ENCODE measurements at regions not wholly inside any gene's neighbourhood (a gene's known extent, or its start where the extent isn't known, plus 50 kb on each side); places are given as distances from the start of the nearest gene placed in this dataset.

GRCh38 chr2:176820371-176820932, 392.1 kb upstream of the HNRNPA3 start:
- Histone ChIP-seq H3K27ac (no peak overlapping the region), H3K36me3 (no peaks in the 10 kb centered on the region), H3K4me1 (no peaks in the 10 kb centered on the region), H3K4me3 (no peak overlapping the region), H3K9me3 (peaks cover 0 to 3% (median 0%) of the 10 kb centered on the region in 3 donors), H3K27me3 (peaks cover 0 to 5% (median 0%) of the 10 kb centered on the region in 3 donors)
- ATAC-seq (no peak), DNase-seq (no peak)
- in situ Hi-C loops (cut with MboI; ENCODE audit: low sequenced_read_pairs in 4 of 4), result loop anchor here in 3 of 4 donors (25.0 kb wide), 2 partner anchors 683 to 708 kb away; partner anchors contain the start of genes HOXD10 (in 2 of the 3), HOXD11 (in 2 of the 3), HOXD9 (in 2 of the 3) and HOXD8 (in 1 of the 3)
- intact Hi-C loops (cut with DNase I; ENCODE audit: low total_unique reads), result no loop called here
- TF ChIP-seq, protein P1, sequence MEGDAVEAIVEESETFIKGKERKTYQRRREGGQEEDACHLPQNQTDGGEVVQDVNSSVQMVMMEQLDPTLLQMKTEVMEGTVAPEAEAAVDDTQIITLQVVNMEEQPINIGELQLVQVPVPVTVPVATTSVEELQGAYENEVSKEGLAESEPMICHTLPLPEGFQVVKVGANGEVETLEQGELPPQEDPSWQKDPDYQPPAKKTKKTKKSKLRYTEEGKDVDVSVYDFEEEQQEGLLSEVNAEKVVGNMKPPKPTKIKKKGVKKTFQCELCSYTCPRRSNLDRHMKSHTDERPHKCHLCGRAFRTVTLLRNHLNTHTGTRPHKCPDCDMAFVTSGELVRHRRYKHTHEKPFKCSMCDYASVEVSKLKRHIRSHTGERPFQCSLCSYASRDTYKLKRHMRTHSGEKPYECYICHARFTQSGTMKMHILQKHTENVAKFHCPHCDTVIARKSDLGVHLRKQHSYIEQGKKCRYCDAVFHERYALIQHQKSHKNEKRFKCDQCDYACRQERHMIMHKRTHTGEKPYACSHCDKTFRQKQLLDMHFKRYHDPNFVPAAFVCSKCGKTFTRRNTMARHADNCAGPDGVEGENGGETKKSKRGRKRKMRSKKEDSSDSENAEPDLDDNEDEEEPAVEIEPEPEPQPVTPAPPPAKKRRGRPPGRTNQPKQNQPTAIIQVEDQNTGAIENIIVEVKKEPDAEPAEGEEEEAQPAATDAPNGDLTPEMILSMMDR (IDR thresholded peaks at IDR 0.05 in 4 of 5, conservative IDR thresholded peaks at IDR 0.05 in 1 of 5), result no peak
- TF ChIP-seq POLR2A (IDR thresholded peaks at IDR 0.05), result no peak

- peaks cover 0 to 3% (median 0%) of the 10 kb centered on the region in 3 donors for H3K9me3 ChIP-seq
- TF ChIP-seq POLR2A (IDR thresholded peaks at IDR 0.05), result no peak
- TF ChIP-seq, protein P1 (IDR thresholded peaks at IDR 0.05 in 4 of 5, conservative IDR thresholded peaks at IDR 0.05 in 1 of 5), result no peak
- peaks cover 0 to 5% (median 0%) of the 10 kb centered on the region in 3 donors for H3K27me3 ChIP-seq
- DNase-seq (no peak), ATAC-seq (no peak)
- in situ Hi-C loops (cut with MboI; ENCODE audit: low sequenced_read_pairs in 4 of 4) (loop anchor here in 3 of 4 donors (25.0 kb wide), 2 partner anchors 684 to 709 kb away; partner anchors contain the start of genes HOXD10 (in 2 of the 3), HOXD11 (in 2 of the 3), HOXD9 (in 2 of the 3) and HOXD8 (in 1 of the 3)), intact Hi-C loops (cut with DNase I; ENCODE audit: low total_unique reads) (no loop called here)
- no peaks in the 10 kb centered on the region for H3K4me1 ChIP-seq
- H3K4me3 ChIP-seq, result no peak overlapping the region
- H3K27ac ChIP-seq, result no peak overlapping the region
- H3K36me3 ChIP-seq, result no peaks in the 10 kb centered on the region
These were observed 391.2 kb upstream of the HNRNPA3 start for GRCh38 chr2:176821350-176821749.

DNA sequence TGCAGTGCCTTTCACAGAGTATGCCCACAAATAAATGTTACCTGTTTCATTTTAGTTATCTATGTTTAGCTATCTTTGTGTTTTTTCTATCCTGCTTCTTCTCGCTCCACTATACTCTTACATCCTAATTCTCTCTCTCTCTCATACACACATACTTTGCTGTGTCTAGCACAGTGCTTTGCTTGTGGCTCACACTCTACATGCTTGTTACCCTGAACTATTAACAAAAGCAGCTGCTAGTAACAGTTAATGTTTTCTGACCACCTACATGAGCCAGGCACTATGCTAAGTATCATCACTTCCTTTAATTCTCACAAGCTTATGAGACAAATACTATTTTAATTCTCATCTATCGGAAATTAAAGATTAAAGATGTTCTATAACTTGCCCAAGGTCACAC, 390.5 kb upstream of the HNRNPA3 start:
- no peak for TF ChIP-seq POLR2A (IDR thresholded peaks at IDR 0.05)
- TF ChIP-seq, protein P1 (IDR thresholded peaks at IDR 0.05 in 4 of 5, conservative IDR thresholded peaks at IDR 0.05 in 1 of 5), result no peak
- Histone ChIP-seq H3K9me3 (peaks cover 0 to 3% (median 0%) of the 10 kb centered on the region in 3 donors), H3K4me3 (no peak overlapping the region), H3K36me3 (no peaks in the 10 kb centered on the region), H3K27ac (no peak overlapping the region), H3K27me3 (peaks cover 0 to 5% (median 2%) of the 10 kb centered on the region in 3 donors), H3K4me1 (no peaks in the 10 kb centered on the region)
- in situ Hi-C loops (cut with MboI; ENCODE audit: low sequenced_read_pairs in 4 of 4) (loop anchor here in 3 of 4 donors (25.0 kb wide), 2 partner anchors 685 to 710 kb away; partner anchors contain the start of genes HOXD10 (in 2 of the 3), HOXD11 (in 2 of the 3), HOXD9 (in 2 of the 3) and HOXD8 (in 1 of the 3)), intact Hi-C loops (cut with DNase I; ENCODE audit: low total_unique reads) (no loop called here)
- ATAC-seq, result no peak
- no peak for DNase-seq

DNA sequence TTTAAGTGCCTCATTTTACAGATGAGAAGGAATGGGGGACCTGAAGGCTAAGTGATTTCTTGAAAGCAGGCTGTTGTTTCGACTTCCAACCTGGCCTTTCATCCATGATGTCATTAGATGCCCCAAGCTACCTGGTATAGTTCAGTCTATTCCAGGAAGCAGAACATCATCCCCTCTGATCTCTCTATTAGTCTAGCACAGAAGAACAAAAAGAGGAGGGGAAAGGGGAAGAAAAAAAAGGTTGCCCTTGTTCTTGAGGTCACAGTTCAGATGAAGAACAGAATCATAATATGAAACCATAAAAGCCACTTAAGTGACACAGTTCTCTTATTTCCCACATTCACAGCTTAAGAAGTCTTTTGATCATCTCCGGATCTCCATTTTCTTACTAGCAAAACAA, 386.2 kb upstream of the HNRNPA3 start:
- TF ChIP-seq, protein P1 (IDR thresholded peaks at IDR 0.05 in 4 of 5, conservative IDR thresholded peaks at IDR 0.05 in 1 of 5), result no peak
- TF ChIP-seq POLR2A (IDR thresholded peaks at IDR 0.05), result no peak
- intact Hi-C loops (cut with DNase I; ENCODE audit: low total_unique reads), result no loop called here
- Histone ChIP-seq H3K4me1 (no peaks in the 10 kb centered on the region), H3K36me3 (no peaks in the 10 kb centered on the region), H3K27me3 (peaks cover 0 to 5% (median 2%) of the 10 kb centered on the region in 3 donors), H3K4me3 (no peak overlapping the region), H3K27ac (no peak overlapping the region), H3K9me3 (peaks cover 0 to 3% (median 0%) of the 10 kb centered on the region in 3 donors)
- DNase-seq, result no peak
- no peak for ATAC-seq
- in situ Hi-C loops (cut with MboI; ENCODE audit: low sequenced_read_pairs in 4 of 4), result no loop called here
